DOHH2 (cell line): ENCODE measurements at regions not wholly inside any gene's neighbourhood (a gene's known extent, or its start where the extent isn't known, plus 50 kb on each side); places are given as distances from the start of the nearest gene placed in this dataset.

Experiments used
- EZH2phosphoT487 ChIP-seq: fragments of 200-600 bp; sonication (generic); IDR thresholded peaks from 2 replicates; pipeline ENCODE4 v1.6.1; 2017; ENCODE audit warnings: borderline replicate concordance, mild to moderate bottlenecking, antibody characterized with exemption, low read length, moderate library complexity, mixed read lengths
- TF ChIP-seq, protein P1 (sequence below): fragments of 200-600 bp; sonication (generic); IDR thresholded peaks from one replicate; pipeline ENCODE4 v1.5.1; 2014; ENCODE audit warnings: antibody characterized with exemption, mild to moderate bottlenecking, low read depth, low read length; ENCODE audit not compliant: poor library complexity, severe bottlenecking

DNA sequence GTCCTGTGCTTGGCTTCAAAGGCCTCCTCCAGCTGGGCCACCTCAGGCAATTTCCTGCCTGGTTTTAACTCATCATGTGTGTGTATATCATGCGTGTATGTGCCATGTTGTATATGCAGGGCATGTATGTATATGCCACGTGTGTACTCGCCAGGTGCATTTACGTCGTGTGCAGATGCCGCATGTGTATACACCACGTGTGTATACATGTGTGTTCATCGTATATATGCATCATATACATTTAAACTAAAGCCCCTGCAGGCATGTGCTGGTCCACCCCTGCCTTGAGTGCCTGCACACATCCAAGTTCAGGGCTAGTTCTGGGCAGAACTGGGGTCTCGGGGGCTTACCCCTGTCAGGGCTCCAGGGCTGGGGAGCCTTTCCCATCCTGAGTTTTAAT lies 54.0 kb upstream of the SMOC2 start:
- TF ChIP-seq, protein P1, sequence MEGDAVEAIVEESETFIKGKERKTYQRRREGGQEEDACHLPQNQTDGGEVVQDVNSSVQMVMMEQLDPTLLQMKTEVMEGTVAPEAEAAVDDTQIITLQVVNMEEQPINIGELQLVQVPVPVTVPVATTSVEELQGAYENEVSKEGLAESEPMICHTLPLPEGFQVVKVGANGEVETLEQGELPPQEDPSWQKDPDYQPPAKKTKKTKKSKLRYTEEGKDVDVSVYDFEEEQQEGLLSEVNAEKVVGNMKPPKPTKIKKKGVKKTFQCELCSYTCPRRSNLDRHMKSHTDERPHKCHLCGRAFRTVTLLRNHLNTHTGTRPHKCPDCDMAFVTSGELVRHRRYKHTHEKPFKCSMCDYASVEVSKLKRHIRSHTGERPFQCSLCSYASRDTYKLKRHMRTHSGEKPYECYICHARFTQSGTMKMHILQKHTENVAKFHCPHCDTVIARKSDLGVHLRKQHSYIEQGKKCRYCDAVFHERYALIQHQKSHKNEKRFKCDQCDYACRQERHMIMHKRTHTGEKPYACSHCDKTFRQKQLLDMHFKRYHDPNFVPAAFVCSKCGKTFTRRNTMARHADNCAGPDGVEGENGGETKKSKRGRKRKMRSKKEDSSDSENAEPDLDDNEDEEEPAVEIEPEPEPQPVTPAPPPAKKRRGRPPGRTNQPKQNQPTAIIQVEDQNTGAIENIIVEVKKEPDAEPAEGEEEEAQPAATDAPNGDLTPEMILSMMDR, result no peak
- TF ChIP-seq EZH2phosphoT487, result no peak
